ENCODE measurements at regions not wholly inside any gene's neighbourhood (a gene's known extent, or its start where the extent isn't known, plus 50 kb on each side); places are given as distances from the start of the nearest gene placed in this dataset.

DNA sequence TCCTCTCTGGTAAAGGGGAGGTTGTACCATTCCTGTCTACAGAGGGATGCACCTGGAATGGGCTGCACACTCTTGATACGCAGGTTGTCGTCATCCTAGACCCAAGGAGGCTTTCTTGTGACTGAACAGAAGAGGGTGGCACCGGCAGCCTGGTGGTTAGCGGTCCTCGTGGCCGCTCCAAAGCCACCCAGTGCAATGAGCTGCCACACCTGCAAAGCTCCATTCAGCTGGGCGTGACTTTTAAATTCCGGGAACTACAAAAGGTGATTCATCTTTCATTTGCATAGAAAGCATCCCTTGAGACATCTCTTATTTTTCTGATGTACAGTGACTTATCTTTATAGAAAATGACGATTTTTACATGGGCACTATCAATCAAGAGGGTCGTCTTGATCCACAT is 286.1 kb upstream of the IRX1 start:
- intact Hi-C loops (cut with micrococcal nuclease), result no loop called here
- no peaks in the 10 kb centered on the region for H3K27me3 Mint-ChIP-seq
- no peak overlapping the region for H3K27ac Mint-ChIP-seq
- POLR2A ChIA-PET, result no interaction called here
- TF ChIP-seq, protein P1, sequence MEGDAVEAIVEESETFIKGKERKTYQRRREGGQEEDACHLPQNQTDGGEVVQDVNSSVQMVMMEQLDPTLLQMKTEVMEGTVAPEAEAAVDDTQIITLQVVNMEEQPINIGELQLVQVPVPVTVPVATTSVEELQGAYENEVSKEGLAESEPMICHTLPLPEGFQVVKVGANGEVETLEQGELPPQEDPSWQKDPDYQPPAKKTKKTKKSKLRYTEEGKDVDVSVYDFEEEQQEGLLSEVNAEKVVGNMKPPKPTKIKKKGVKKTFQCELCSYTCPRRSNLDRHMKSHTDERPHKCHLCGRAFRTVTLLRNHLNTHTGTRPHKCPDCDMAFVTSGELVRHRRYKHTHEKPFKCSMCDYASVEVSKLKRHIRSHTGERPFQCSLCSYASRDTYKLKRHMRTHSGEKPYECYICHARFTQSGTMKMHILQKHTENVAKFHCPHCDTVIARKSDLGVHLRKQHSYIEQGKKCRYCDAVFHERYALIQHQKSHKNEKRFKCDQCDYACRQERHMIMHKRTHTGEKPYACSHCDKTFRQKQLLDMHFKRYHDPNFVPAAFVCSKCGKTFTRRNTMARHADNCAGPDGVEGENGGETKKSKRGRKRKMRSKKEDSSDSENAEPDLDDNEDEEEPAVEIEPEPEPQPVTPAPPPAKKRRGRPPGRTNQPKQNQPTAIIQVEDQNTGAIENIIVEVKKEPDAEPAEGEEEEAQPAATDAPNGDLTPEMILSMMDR (IDR thresholded peaks at IDR 0.05), result no peak
- no peaks in the 10 kb centered on the region for H3K36me3 Mint-ChIP-seq (ENCODE audit: low read depth)
- H3K9me3 Mint-ChIP-seq, result peaks cover 16% of the 10 kb centered on the region
- CTCF ChIA-PET, result no interaction called here
- no peak for ATAC-seq (ENCODE audit: low read depth)
- DNase-seq, result no peak
- H3K4me3 Mint-ChIP-seq, result no peak overlapping the region
- no peaks in the 10 kb centered on the region for H3K4me1 Mint-ChIP-seq

- Mint-ChIP-seq H3K9me3 (peaks cover 12% of the 10 kb centered on the region), H3K4me1 (no peaks in the 10 kb centered on the region), H3K4me3 (no peak overlapping the region), H3K36me3 (ENCODE audit: low read depth) (no peaks in the 10 kb centered on the region), H3K27ac (no peak overlapping the region), H3K27me3 (no peaks in the 10 kb centered on the region)
- no peak for DNase-seq
- CTCF ChIA-PET, result no interaction called here
- intact Hi-C loops (cut with micrococcal nuclease), result no loop called here
- POLR2A ChIA-PET, result no interaction called here
- ATAC-seq (ENCODE audit: low read depth), result no peak
- TF ChIP-seq, protein P1 (IDR thresholded peaks at IDR 0.05), result no peak
Observed at GRCh38 chr5:3307982-3308621, 287.5 kb upstream of the IRX1 start.

DNA sequence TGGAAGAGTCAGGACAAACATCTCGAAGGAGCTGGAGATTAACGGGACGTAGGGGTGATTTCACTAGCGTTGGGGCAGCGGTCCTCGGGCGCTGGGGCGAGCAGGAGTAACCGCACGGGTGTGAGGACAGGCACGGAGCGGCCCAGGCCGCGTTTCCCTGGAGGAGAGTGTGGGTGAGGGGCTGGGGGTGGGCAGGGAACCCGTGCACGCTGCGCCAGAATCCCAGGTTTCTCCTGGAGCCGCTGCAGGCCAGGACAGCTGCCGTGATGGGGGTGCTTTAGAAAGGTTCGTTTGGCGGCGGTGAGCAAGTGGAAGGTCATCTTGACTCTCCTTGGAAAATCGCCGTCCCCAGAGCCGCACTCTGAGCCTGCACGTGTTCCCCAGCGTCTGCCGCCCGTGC is 290.2 kb upstream of the IRX1 start:
- Mint-ChIP-seq H3K27ac (no peak overlapping the region), H3K36me3 (ENCODE audit: low read depth) (no peaks in the 10 kb centered on the region), H3K27me3 (no peaks in the 10 kb centered on the region), H3K4me1 (no peaks in the 10 kb centered on the region), H3K9me3 (peaks cover 7% of the 10 kb centered on the region), H3K4me3 (no peak overlapping the region)
- TF ChIP-seq, protein P1 (IDR thresholded peaks at IDR 0.05), result no peak
- DNase-seq (no peak), ATAC-seq (ENCODE audit: low read depth) (no peak)
- intact Hi-C loops (cut with micrococcal nuclease), result no loop called here
- ChIA-PET POLR2A (no interaction called here), CTCF (no interaction called here)

DNA sequence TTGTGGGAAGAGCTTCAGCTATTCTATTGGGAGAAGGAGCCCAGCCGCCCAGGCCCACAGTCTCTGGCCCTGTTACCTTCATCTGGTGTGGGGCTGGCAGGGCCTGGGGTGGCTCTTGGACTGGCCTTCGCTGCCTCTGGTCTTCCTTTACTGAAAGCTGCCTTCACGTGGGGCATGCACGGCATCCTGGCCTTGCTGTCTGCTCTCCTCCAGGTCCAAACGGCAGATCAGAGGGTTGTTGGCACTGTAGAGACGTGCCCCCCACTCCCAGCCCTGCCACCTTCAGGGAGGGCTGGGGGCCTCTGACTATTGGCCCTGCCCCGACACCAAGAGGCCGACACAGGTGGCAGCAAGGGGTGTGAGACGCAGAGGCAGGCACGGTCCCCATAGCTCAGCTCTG is 291.3 kb upstream of the IRX1 start:
- ChIA-PET CTCF (no interaction called here), POLR2A (no interaction called here)
- Mint-ChIP-seq H3K4me3 (no peak overlapping the region), H3K36me3 (ENCODE audit: low read depth) (no peaks in the 10 kb centered on the region), H3K9me3 (peaks cover 7% of the 10 kb centered on the region), H3K4me1 (no peaks in the 10 kb centered on the region), H3K27me3 (no peaks in the 10 kb centered on the region), H3K27ac (no peak overlapping the region)
- ATAC-seq (ENCODE audit: low read depth), result no peak
- DNase-seq, result no peak
- intact Hi-C loops (cut with micrococcal nuclease), result no loop called here
- TF ChIP-seq, protein P1 (IDR thresholded peaks at IDR 0.05), result no peak

- TF ChIP-seq, protein P1 (IDR thresholded peaks at IDR 0.05), result no peak
- Mint-ChIP-seq H3K27ac (no peak overlapping the region), H3K9me3 (peaks cover 10% of the 10 kb centered on the region), H3K4me1 (no peaks in the 10 kb centered on the region), H3K27me3 (no peaks in the 10 kb centered on the region), H3K4me3 (no peak overlapping the region), H3K36me3 (ENCODE audit: low read depth) (no peaks in the 10 kb centered on the region)
- no peak for ATAC-seq (ENCODE audit: low read depth)
- POLR2A ChIA-PET, result no interaction called here
- CTCF ChIA-PET, result no interaction called here
- intact Hi-C loops (cut with micrococcal nuclease), result no loop called here
- no peak for DNase-seq
Observed at GRCh38 chr5:3303777-3304176, 291.9 kb upstream of the IRX1 start.

All from activated B cell treated with CpG ODN at 0.5 μM for 24 hours (primary cell).